ENCODE measurements at regions not wholly inside any gene's neighbourhood (a gene's known extent, or its start where the extent isn't known, plus 50 kb on each side); places are given as distances from the start of the nearest gene placed in this dataset.
"Not testable (repeated sequence)": the region's sequence is repeated elsewhere in the genome, so short reads cannot be mapped to it uniquely, and the experiment has no call there.

DNA sequence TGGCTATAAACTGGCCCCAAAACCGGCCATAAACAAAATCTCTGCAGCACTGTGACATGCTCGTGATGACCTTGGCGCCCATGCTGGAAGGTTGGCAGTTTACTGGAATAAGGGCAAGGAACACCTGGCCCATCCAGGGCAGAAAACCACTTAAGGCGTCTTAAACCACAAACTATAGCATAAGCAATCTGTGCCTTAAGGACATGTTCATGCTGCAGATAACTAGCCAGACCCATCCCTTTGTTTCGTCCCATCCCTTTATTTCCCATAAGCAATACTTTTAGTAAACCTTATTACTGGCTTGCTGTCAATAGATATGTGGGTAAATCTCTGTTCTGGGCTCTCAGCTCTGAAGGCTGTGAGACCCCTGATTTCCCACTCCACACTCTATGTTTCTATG lies 113.0 kb upstream of the PRR16 start:
- TF ChIP-seq, protein P1, sequence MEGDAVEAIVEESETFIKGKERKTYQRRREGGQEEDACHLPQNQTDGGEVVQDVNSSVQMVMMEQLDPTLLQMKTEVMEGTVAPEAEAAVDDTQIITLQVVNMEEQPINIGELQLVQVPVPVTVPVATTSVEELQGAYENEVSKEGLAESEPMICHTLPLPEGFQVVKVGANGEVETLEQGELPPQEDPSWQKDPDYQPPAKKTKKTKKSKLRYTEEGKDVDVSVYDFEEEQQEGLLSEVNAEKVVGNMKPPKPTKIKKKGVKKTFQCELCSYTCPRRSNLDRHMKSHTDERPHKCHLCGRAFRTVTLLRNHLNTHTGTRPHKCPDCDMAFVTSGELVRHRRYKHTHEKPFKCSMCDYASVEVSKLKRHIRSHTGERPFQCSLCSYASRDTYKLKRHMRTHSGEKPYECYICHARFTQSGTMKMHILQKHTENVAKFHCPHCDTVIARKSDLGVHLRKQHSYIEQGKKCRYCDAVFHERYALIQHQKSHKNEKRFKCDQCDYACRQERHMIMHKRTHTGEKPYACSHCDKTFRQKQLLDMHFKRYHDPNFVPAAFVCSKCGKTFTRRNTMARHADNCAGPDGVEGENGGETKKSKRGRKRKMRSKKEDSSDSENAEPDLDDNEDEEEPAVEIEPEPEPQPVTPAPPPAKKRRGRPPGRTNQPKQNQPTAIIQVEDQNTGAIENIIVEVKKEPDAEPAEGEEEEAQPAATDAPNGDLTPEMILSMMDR (IDR thresholded peaks at IDR 0.05; ENCODE audit: low read depth, low read length): not testable (repeated sequence)
- TF ChIP-seq POLR2A (IDR thresholded peaks at IDR 0.05; ENCODE audit: extremely low read depth, insufficient read length): not testable (repeated sequence)
- TF ChIP-seq, protein P2, sequence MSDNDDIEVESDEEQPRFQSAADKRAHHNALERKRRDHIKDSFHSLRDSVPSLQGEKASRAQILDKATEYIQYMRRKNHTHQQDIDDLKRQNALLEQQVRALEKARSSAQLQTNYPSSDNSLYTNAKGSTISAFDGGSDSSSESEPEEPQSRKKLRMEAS (IDR thresholded peaks at IDR 0.05; ENCODE audit: low read depth, low read length): not testable (repeated sequence)

Measured in NB4 (cell line).